ENCODE measurements at regions not wholly inside any gene's neighbourhood (a gene's known extent, or its start where the extent isn't known, plus 50 kb on each side); places are given as distances from the start of the nearest gene placed in this dataset.
"Not testable (repeated sequence)": the region's sequence is repeated elsewhere in the genome, so short reads cannot be mapped to it uniquely, and the experiment has no call there.

DNA sequence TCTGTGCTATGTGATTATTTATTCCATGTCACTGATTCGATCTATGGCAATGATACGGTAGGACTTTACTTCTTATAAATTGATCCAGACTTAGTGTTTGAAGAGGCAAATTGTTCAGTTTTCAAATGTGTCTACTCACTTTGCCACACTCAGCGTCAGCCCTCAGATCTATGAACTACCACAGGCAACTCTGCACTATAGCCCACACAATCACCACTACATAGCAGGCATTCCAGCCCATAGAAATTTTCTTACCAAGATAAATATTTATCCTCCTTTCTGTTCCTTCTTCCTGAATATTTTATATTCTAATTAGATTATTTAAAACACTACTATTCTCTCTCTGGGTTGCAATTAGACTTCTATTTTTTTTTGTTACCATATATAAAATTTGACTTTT, 776.1 kb downstream of the BRINP3 start:
- DNase-seq, result no peak

DNA sequence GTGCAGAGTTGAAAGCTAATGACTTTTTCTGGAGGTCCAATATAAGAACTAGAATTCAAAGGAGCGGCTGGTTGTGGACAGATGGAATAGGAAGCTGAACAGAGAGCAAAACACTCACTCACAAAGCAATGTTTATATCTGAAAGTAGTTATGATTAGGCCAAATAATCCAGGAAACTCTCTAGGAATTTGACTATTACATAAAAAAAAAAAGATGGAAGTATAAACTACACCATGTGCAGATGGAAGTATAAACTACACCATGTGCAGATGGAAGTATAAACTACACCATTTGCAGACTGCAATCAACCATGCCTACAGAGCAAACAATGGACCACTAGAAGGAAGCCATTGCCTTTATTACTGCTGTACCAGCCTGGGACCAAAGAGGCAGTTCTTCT, 771.1 kb downstream of the BRINP3 start:
- DNase-seq, result no peak

DNA sequence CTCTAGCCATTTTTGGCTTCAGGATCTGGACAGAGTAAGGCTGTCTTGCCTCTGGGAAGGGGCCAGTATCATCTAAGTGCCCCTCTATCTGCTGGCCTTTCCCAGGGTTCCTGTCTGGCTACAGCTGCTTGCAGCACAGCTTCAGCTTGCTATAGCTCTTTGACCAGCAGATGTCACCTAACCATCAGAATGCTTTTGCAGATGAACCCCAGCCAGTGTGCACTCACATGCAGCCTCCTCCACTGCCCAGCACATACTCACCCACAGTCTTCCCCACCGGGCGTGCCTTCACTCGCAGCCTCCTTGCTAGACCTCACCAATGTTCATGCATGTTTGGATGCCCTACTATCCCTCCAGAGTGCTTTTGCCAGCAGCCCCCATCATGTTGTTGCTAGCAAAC, 769.0 kb downstream of the BRINP3 start:
- peak; percentile 11 for DNase-seq

DNA sequence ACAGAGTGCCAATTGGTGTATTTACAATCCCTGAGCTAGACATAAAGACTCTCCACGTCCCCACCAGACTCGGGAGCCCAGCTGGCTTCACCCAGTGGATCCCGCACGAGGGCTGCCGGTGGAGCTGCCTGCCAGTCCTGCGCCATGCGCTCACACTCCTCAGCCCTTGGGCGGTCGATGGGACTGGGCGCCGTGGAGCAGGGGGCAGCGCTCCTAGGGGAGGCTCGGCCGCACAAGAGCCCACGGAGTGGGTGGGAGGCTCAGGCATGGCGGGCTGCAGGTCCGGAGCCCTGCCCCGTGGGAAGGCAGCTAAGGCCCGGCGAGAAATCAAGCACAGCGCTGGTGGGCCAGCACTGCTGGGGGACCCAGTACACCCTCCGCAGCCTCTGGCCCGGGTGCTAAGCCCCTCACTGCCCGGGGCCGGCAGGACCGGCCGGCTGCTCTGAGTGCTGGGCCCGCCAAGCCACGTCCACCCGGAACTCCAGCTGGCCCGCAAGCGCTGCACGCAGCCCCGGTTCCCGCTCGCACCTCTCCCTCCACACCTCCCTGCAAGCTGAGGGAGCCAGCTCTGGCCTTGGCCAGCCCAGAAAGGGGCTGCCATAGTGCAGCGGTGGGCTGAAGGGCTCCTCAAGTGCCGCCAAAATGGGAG, 759.4 kb downstream of the BRINP3 start:
- DNase-seq, result not testable (repeated sequence)

DNA sequence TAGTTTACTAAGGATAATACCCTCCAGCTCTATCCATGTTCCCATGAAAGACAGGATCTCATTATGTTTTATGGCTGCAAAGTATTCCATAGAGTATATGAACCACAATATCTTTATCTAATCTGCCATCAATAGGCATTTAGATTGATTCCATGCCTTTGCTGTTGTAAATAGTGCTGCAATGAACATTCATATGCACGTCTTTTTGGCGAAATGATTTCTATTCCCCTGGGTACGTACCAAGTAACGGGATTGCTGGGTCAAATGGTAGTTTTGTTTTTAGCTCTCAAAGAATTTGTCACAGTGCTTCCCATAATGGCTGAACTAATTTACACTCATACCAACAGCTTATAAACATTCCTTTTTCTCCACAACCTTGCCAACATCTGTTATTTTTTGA, 750.9 kb downstream of the BRINP3 start:
- DNase-seq, result no peak

DNA sequence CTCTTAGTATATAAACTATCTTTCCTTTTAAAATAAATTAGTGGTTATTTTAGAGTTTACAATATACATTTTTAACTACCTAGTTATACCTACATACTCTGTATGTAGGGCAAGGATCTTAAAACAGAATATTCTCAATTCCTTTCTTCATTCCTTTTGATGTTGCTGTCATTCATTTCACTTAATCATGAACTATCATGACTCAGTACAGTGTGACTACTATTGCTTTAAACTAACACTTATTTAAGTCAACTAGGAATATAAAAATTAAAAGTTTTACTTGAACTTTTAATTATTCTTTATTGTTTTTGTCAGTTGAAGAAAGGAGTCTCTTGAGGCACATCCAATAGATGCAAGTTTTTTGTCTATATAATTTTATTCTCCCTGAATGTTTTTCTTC, 726.4 kb downstream of the BRINP3 start:
- no peak for DNase-seq

DNA sequence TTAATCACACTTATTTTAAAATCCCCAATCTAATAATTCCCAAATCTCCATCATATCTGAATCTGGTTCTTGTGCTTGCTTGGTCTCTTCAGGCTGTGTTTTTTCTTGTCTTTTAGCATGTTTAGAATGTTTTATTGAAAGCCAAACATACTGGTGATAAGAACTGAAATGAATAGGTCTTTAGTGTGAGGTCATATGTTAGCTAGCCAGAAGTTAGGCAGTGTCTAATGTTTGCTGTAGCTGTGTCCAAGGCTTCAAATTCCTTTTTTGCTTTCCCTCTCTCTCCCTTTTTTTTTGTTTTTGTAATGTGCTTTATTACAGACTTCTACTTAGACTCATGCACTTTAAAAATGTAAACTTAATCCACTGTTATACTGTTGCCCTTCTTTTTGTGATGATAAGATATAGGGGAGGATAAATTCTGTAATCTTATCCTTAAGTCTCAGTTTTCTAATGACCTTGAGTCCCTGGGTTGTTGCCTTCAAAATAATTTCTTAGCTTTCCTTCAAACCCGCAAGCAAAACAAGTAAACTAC, 725.1 kb downstream of the BRINP3 start:
- no peak for DNase-seq

DNA sequence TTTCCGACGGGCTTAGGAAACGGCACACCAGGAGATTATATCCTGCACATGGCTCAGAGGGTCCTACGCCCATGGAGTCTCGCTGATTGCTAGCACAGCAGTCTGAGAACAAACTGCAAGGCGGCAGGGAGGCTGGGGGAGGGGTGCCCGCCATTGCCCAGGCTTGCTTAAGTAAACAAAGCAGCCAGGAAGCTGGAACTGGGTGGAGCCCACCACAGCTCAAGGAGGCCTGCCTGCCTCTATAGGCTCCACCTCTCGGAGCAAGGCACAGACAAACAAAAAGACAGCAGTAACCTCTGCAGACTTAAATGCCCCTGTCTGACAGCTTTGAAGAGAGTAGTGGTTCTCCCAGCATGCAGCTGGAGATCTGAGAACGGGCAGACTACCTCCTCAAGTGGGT, 722.6 kb downstream of the BRINP3 start:
- DNase-seq, result not testable (repeated sequence)

DNA sequence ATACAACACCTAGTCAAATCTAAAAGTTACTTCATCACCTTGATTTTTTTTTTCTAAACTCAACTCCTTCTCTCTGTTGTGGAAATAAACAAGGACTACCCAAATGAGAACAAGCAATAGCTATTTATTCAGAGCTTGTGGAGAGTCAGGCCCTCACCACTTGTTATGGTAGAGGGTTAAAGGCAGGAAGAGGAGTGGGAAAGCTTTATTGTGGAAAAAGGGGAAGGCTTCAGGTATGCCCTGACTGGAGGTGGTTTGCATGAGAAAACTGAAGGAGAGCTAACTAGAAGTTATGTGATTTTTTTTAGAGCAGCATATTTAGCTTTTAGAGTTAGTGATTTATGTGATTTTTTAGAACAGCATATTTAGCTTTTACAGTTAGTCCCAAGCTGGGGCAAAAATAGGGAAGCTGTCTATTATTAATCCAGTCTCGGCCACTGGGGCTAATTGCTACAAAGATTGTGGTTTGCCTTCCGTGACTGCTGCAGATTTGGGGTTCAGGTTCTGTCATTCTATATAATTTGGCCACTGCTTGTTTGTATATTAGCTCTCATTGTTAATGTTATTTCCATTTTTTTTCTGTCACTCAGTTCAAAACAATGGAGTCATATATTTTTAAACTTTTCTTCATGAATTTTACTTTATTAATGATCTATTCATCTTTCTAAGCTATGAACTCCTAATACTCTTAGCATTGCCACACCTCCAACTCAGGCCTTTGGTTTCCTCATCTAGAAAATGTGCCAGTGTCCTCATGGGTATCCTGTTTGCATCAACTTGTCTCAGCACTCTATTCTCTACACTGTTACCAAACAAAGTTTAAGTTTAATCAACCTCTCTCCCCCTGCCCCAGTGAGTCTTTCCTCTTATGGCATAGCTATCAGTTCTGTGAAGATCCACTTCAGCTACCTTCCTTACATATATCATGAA, 713.0 kb downstream of the BRINP3 start:
- no peak for DNase-seq

DNA sequence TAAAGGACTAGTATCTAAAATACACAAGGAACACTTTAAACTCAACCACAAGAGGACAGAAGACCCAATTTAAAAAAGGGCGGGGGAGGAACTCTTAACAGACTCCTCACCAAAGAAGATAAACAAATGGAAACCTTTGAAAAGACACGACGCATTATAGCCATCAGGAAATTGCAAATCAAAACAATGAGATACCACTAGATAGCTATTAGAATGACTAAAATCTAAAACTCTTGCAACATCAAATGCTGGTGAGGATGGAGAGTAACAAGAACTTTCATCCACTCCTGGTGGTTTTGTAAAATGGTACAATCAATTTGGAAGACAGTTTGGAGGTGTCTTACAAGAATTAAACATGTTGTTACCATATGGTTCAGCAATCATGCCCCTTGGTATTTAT, 708.2 kb downstream of the BRINP3 start:
- DNase-seq, result no peak

DNA sequence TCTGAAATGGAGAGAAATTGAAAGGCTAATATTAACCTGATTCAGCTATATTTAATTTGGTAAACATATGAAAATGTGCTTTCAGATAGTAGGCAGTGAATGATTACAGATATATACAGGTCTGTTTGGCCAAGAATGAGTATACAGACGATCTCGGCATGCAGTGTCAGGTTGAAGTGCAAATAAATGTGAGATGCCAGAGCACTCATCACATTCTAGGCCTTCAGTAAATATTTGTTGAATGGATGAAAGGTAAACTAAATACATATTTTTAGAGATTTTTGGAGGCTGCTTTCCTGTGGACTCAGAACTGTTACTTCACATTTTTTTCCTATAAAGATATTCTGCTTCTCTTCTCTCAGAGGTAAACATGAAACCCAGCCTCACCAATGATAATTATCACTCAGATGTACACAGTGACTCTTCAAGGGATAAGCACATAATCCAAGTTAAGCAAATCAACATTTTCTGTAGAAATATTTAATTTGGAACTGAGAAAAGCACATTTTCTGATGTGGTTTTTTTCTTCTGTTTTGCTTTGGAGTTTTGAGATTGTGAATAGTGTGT, 702.9 kb downstream of the BRINP3 start:
- DNase-seq, result no peak

DNA sequence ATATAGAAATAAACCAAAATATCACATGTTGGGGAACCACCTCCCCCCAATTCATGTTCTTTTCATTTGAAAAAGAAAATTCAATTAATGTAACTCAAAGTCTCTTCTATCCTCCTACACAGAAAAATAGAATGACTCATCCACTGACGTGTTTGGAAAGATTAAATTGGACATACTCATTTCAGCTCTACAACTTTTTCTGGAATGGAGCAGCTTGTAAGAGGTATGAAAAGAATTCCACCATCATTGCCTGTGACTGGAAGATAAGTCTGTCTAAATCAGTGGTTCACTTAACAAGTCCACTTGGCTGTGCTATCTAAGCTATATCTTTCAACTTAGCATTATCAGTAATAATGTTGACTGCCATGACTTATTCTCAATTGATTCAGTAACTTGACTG, 702.3 kb downstream of the BRINP3 start:
- DNase-seq, result no peak

DNA sequence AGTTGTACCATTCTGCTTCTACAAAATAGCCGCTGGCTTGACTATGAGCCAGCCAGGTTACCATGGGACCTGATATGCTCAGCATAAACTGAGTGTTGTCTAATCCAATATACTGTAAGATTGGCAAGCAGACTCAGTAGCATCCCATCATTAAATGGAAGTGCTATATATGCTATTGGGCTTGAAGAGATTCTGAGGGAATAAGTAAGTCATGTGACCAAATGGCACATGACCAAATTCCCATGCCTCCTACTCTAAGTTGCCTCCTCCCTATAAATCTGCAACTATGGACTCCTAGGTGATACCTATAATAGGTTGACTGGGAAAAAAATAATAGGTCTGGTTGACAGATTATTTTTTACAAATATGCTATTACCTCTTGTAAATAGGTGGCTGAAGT, 698.6 kb downstream of the BRINP3 start:
- no peak for DNase-seq

DNA sequence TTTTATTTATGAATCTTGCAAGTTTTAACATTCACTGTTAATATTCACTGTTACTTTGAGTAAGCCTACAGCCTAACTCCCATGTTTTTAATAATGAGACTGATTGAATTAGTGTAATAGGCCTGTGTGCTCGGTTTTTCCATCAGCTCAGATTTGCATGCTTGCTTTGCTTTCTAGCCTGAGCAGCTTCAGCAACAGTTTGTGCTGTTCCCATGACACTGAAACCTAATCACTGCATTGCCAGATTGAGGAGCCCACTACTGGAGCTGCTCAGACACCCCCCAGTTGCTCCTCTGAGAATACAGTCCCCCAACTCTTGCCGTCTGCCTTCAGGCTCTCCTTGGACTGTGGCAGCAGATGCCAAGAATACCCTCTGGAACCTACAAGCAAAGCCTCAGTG, 695.4 kb downstream of the BRINP3 start:
- DNase-seq, result no peak

DNA sequence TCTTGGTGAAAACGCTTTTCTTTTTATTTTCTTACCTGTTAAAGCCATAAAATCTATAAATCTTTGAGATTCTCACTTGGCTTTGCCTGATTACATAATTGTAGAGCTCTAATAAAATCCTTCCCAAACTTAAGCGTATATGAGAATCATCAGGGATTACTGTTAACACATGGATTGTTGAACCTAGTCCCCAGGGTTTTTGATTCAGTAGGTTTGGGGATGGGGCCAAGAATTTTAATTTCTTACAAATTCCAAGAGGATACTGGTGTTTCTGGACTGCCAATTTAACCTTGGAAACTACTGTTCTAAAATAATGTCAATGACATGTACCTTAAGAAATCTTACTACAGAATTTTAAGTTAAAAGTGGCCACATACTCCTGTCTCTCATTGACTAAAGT, 694.2 kb downstream of the BRINP3 start:
- DNase-seq, result no peak

DNA sequence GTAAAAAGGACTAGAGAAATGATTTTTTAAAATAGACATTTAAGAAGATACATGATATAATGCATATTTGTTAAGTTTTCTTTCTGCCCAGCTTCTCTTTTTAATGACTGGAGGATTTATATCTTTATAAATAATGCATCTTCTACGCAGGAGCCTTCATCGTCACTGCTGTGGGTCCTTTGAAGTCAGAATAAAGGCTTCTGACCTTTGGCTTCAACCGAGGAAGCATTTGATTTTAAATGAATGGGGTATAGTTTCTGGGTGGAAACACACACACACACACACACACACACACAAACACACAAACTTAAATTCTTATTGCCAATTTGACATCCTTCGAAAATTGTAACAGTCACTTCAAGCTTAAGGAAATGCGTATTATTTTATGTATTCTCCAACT, 690.9 kb downstream of the BRINP3 start:
- DNase-seq, result no peak

DNA sequence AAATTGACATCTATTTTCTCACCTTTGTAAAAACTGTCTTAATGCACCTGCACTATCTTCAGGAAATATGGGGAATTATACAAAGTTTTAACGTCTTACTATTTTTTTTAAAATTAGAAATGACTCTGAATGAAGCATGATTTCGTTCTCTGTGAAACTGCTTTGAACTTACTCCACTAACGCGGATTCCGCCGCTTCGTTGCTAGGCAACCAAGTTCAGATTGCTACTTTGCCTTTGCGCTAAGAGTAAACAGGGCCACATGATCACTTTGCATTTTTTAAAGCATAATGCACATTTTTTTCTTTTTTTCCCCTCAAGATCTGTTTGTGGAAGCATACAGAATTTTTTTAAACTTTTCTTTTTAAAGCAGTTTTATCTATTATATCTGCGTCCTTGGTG, 690.5 kb downstream of the BRINP3 start:
- DNase-seq, result no peak

DNA sequence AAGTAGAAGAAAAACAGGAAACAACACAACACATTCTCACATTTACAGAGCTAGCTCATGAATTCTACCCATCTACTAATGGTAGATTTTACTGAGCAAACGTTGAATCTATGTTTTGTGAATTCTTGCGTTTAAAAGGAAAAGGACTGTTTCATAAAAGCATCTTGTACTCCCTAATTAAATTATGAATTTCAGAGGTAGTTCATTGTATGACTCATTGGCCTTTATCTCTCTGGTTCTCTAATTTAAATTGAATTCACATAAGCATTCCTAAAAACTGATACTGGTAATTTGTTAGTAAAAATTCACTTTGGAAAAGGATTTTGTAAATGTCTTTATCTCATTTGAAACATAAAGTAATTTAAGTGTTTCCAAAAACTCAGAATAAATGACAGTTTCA, 687.3 kb downstream of the BRINP3 start:
- no peak for DNase-seq

DNA sequence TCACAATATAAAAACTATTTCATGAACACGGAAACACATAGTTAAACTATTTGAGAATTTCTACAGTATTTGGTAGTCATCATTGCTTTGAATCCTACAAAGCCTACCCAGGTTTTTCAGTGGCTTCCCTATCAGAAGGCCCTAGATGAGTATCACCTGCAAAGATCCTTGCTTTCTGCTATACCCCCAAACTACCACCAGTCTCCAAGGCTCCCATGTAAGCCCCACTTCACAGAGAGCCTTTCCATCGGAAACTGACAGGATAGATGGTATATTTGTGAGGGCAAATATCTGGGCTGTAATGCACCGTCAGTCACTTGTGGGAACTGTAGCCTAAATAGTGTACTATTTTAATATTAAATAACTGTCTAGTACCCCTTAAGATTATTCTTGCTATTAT, 674.3 kb downstream of the BRINP3 start:
- no peak for DNase-seq

DNA sequence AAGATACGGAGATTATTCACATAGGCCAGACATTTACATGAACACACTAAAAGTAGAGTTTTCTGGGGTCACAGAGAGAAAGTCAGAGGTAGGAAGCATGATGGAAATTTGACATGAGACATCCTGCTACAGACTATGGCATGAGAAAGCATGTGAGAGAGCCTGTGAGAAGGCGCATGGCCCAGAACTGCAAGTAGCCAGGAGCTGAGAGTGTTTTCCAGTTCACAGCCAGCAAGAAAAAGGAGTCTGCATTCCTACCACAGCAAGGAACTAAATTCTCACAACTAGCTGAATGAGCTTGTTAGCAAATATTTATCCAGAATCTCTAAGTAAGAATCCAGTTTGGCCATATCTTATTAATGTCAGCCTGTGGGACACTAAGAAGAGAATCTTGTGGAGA, 673.3 kb downstream of the BRINP3 start:
- DNase-seq, result no peak

DNA sequence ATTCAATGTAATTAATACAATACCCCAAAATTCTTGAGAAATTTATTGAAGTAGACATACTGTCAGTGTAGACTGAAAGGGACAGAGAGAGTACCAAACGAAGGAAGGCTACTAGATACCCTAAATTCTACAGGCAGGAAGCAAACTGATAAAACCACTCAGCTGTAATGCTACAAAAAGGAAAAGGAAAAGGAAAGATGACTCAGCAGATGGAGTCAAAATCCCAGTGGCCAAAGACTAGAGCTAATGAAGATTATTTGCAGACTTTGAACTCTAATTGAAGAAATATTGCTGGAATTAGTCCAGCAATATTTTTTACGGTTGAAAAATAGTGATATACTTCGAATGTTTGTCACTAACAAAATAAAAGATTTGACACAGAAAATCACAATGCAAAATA, 671.9 kb downstream of the BRINP3 start:
- DNase-seq, result no peak

DNA sequence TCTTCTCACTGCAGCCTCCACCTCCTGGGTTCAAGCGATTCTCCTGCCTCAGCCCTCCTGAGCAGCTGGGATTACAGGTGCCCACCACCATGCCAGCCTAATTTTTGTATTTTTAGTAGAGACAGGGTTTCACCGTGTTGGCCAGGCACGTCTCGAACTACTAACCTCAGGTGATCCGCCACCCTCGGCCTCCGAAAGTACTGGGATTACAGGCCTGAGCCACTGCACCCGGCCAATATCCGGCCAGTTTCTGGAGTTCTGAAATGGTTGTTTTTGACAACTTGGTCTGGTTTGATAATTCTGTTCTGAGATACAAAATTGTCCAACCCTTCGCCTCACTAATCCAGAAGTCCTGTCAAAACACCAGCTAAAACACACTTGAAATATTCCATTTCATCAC, 667.0 kb downstream of the BRINP3 start:
- not testable (repeated sequence) for DNase-seq

DNA sequence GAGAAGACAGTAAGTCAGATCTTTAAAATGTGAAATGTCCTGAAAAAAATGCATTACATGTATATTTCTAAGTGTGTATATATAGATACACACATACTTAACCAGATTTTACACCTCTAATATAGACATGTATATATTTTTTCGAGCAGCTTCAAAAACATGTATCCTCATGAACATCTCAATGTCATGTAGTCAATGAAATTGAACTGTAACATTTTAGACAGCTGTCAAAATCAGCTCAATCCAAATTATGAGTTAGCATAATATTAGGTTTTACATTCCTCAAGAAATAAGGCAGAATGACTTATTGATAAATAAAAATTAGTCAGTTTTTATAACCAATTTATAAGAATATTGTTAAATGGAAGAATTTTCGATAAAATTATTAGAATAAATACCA, 665.7 kb downstream of the BRINP3 start:
- no peak for DNase-seq

DNA sequence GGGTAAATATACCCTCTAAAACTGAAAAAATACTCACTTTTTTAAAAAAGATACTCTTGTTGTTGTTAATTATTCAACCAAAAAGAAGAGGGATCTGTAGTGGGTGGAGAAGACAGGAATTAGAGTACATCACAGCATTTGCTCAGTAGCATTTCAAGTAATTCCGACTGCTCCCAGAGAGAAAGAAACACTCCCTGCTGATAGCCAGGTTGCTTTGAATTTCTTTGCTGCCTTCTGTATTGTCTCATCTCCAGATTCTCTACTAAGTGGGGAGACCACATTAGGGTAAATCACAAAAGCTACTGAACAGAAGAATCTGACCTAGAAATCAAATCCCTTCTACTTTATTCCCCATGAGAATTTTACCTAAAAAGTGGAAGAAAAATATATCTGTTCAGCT, 661.1 kb downstream of the BRINP3 start:
- no peak for DNase-seq
